GM19452 (cell line): ENCODE measurements at regions not wholly inside any gene's neighbourhood (a gene's known extent, or its start where the extent isn't known, plus 50 kb on each side); places are given as distances from the start of the nearest gene placed in this dataset.

Experiments
- ATAC-seq: cut with Tn5 transposase; IDR thresholded peaks from one replicate; pipeline ENCODE4 v1.9.1; 2021; ENCODE audit not compliant: unreplicated experiment

DNA sequence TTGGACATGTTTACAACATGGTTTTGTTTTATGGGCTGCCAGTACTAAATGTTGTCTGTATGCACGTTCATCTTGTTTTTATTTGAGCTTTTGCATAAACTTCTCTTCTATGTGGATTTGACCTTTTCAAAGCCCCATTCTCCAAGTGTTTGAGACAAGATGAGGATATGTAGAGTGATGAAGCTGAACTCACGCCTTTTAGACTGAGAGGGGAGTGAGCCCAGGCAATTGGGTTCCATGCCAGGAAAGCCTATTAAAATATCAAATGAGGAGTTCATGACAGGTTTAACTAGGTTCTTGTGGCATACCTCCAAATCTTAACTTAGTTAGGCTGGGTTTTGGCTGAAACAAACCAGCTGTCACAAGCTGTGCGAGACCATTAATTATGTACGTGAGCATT lies 170.4 kb upstream of the LDB2 start:
- no peak for ATAC-seq

DNA sequence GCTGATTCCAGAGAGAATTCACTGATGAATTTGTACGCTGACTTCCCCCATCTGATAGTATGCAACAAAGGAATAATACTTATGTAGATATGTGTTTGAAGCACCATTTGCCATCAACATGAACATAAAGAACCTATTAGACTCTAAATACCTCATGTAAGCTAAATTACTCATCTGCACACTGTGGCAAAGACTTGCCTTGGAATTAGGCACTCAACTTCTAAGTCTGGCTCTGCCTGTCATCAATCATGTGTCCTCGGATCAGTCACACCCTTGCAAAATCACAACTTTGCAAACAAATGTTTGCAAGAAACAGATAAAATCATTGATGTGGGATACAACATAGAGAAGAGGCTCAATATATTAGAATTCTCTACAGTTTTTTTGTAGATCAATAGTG lies 169.9 kb upstream of the LDB2 start:
- ATAC-seq, result no peak

DNA sequence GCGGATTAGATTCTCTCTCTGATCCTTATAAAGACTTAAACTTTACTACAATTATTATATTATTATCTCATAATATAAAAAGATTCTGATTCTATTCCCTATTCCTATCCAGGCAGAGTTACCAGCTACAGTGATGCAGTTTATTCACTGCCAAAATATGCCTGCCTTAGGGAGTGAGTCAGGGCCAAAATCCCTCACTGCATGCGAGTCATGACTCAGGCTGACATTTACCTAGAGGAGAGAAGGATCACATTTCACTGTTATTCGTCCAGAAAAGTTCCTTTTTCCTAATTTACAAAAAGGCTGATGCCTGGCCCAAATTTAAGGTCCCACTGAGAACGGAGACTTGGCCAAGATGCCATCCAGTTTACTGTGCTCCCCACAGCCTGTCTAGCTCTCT lies 168.5 kb upstream of the LDB2 start:
- no peak for ATAC-seq

DNA sequence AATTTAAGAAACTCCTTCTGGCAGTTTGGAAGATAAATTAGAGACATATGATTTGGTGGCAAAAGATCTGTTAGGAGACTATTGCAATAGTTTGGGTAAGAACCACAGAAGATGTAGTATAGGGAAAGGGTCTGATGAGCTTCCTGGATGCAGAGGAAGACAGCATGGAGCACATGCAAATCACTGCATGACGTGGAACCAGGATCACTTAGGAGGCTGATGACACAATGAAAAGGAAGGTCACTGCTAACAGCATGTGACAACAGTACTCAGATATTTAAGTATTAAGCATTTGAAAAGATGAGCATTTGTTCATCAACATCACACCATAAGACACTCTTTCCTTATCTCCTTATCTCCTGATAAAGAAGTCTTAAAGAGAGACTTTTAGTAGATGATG lies 167.8 kb upstream of the LDB2 start:
- no peak for ATAC-seq

DNA sequence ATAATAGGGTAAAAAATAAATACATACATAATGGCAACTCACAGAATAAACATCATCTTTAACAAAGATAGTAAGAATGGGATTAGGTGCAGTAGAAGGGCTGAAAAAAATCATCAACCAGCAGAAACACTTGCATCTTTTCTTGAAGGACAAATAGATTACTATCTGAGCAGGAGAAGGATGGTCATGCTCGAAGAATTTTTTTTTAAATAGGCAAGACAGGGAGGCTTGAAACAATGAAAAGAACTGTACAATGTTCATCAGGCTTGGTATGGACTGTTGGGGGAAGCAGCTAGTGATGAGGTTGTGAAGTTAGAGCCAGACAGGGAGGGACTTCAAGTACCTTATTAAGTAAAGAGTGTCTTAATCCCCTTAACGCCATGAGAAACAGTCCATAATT lies 167.4 kb upstream of the LDB2 start:
- ATAC-seq, result no peak

DNA sequence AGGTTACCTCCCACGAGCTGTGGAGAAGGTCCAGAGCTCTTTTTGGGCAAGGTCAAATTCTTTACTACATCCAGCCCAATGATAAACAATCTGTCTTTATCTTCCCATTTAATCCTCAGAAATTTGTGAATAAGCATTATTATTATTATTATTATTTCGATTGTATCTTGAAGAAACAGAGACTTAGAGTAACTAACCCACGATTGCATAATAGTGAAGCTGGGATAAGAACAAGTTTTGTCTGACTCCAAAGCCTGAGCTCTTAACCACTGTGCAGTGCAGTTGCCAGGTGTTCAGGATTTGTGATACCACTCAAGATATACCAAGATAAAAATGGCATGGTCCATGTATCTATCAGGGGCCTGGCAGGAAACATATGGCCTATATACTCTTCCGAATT lies 166.5 kb upstream of the LDB2 start:
- ATAC-seq, result no peak

DNA sequence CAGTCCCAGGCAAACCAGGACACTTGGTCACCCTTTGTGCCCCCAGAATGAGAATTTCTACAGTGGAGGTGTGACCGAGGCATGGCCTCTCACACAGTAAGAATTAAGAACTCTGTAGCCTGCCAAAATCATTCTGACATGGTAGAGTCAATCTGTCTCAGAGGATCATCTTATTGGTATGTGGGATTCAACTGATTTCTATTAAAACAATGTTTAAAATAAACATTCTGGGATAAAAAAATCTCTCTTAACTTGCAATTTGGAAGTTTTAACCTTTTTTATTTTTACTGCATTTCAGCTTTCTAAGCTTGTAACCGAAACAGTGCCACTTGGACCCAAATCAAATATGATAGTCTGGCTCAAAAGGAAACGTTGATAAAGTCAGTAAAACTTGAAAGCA lies 165.4 kb upstream of the LDB2 start:
- no peak for ATAC-seq

DNA sequence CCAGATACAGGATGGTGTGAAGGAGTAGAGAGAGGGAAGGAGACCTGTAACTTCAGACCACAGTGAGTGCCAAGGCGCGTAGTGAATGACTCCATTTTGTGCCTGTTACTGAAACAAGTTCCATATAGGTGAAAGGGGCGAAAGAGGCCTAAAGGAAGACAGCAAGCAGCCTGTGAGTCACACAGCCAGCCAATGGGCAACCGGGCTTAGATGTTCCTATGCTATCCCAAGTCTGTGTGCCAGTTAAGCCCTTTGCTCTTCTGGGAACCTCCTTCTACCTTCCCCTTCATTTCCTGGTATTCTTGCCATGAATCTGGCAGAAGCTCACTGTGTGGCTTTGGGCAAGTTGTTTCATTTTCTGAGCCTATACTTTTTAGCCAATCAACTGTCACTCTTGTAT lies 161.8 kb upstream of the LDB2 start:
- ATAC-seq, result no peak

DNA sequence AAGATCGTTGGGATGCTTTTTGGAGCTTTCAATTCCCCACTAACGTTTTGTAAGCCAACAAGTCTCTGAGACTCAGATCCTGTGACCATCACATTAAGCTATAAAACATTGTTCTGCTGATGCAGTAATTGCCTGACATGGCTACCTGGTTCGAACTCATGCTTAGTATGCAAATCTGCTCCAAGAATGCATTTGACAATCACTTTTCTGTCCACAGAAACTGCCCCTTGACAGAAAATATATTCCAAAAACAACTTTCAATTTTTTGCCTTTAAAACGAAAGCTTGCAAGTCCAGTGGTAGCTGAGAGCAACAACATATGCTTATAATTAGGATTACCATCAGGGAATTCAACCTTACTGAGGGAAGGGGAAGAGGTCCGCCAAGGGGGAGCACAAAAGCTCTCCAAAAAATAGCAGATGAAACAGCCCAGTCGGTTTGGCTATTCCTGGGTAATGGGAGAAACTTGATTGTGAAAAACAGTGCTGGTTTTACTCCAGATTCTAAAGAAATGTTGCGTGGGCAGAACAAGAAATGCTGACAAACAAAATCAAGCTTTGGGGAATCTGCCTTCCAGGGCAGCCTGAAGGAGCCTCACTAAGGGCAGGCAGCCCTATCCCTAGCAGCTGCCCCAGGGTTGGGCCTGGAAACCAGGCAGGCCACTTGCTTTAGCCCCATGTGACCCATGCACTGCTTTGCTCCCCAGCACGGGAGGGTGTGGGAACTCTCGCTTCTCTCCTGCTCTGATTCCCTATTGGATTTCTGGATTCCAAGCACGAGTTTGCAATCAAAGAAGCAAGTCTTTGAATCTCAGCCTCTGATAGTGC lies 160.7 kb upstream of the LDB2 start:
- no peak for ATAC-seq

DNA sequence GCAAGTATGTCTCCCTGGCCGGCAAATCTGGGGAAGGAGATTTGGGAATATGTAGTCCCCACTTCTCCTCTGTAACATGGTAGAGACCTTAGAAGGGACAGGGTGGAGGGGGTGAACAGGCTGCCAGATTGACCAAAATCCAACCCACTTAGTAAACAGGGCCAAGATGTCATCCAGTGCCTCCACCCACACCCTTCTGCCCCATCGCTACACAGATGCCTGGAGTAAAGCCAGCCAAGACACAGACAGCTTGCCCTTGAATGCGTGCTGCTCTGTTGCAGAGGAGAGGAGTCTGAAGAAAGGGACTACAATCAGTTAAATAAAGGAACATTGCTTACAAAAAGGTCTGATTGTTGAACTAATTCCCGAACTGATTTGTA lies 160.1 kb upstream of the LDB2 start:
- no peak for ATAC-seq

DNA sequence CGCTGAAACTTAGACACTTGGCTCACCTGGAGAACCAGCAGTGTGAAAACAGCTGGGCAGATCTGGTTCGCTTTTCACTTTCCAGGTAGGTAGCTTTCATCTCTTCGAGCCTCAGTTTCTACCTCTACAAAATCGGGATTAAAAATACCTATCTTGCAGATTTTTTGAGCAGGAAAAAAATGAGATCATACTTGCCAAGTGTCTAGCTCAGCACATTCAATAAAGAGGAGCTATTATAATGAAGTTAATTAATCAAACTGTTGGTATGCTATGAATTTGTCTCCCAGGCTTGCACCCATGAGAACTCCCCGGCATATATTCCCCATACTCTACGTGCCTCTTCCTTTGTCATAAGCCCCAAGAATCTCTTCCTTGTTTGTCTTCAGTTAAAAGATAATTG lies 158.6 kb upstream of the LDB2 start:
- no peak for ATAC-seq

DNA sequence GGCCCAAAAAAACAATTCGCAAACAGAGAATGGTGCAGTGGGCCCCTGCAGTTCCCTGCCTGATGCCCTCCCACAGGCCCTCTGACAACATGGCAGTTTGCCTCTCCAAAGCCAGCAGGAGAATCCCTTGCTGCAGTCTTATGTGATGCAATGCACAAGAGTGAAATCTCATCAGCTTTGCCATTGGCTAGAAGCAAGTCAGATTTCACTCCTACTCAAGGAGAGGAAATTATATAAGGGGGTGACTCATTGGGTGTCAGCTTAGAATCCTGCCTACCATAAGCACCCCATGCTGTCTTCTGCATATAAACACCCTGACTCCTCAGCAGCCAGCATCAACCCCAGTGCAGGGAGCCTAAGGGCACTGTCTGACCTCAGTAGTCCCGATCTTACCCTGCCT lies 157.3 kb upstream of the LDB2 start:
- no peak for ATAC-seq

DNA sequence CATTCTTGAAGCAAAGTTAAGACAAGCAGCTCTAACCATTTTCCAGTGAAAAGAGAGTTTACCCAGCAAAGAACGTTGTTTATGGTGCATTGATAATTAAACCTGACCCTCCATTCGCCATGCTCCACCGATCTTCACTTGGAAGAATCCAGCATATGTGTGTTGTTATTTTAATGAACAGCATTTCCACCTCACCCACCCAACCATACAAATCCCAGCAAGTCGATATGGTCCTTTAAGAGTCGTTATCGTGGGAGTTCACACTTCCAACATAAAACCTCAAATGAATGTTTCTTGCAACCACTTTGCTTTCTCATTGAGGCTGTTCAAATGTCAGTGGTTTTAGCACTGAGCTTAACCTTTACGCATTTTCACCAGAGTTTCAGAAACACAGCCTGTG lies 147.4 kb upstream of the LDB2 start:
- no peak for ATAC-seq

DNA sequence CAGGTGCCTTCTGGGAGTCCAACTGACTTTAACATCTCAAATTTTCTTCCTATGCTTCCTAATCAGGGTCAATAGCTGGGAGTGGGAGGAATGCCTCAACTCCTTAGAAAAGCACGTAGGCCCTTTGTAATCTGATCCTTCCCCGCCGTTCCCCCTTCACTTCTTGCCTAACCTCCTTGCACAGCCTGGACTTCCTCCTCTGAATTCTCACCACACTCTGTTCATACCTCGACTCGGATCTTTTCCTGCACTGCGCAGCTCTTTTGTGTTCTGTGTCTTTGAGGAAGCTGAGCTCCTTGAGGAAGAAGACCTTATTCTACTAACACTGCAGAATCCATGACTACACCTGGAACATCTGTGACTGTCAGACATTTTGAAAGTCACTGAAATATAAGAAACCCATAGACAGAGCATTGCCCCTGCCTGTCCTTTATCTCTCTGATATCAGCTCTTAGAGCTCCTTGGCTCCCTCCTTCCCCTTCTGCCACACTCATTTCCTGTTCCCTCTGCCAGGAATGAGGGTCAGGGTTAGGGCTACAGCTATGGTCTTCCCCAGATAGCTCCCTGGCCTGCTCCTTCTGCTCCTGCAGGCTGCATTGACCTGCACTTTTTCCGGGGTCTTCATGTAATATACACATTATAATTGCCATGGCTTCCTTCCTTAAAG lies 140.2 kb upstream of the LDB2 start:
- no peak for ATAC-seq

DNA sequence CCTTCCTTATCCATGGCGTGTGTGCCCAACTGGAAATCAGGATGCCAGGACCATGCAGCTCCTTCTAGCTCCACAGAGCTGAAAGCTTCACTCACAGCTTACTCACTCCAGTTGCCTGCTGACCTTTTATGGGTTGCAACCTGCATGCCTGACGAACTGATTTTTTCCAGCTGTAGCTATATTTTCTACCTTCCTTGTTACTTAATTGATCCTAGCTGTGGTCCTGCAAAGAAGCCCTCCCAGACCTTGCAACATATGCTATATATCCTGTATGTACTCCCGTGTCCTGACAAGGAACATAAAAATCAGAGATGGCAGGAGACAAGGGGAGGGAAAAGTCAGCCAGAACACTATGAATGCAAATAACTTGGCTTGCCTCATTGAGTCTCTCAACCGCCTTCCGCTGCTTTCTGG lies 135.3 kb upstream of the LDB2 start:
- ATAC-seq, result no peak

DNA sequence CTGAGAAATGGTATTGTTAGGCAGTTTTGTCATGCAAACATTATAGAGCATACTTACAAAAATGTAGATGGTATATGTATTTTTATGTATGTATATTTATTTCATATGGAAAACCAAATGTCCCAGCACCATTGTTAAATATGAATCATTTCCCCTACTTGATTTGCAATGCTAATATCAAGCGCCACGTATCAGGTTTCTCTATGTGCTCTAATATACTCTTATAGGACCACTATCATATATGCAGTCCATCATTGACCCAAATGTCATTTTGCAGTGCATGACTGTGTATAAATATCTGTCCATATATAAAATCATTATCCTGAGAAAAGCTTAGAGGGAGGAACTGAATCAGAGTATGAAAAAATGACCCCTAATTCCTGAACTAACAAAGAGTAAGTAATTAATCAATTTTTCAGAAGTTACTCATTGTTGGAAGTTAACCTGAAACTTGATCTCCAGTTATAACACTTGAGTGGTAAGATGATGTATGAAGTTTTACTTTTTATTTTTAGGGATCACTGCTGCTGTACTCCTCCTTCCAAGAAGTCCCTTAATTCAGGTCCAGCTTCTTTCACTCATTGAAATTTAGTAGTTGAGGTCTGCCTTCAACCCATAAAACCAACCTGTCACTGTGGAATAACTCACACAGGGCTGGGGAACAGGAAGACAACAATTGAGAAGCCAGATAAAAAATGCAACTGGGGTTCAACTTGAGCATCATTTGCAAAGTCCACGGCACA lies 134.8 kb upstream of the LDB2 start:
- no peak for ATAC-seq

DNA sequence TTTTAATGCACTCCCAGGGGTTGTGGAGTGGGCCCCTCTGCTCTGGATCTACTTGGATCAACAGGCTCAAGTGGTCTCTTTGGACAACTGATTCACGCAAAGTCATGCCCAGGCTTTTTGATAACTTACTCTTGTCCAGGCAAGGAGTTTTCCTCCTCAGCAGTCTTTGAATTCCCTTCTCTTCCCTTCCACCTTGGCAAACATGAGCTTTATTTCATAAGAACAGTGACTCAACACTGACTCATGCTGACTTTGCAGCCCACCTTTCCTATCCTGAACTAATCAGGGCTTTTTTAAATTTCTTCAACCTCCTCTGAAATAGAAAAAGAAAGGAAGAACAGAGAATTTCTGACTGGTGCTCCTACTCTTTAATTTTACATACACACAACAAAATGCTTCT lies 132.1 kb upstream of the LDB2 start:
- ATAC-seq, result no peak

DNA sequence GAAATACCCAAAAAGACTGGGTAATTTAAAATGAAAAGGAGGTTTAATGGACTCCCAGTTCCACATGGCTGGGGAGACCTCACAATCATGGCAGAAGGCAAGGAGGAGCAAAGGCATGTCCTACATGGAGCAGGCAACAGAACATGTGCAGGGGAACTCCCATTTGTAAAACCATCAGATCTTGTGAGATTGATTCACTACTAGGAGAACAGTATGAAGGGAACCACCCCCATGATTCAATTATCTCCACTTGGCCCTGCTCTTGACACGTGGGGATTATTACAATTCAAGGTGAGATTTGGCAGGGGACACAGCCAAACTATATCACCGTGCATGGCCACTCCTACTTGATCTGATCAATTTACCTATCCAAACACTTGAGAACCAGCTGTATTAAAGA lies 131.5 kb upstream of the LDB2 start:
- no peak for ATAC-seq

DNA sequence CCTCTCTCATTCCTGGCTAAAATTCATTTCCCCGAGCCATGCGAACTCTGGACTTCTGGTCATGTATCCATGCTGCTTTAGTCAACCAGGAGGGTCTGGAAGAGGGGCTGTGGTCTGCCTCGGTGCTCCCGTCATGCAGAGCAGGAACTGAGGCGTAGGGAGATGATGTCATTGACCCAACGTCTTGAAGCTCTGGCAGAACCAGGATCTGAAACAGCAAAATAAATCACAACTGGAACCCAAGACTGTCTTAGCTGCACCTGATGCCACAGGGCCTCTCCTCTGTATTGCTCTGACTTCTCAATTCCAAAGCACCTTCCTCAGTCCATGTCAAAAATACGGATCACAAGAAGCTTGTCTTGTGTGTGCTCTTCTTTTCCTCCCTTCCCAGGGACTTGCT lies 131.0 kb upstream of the LDB2 start:
- ATAC-seq, result no peak

DNA sequence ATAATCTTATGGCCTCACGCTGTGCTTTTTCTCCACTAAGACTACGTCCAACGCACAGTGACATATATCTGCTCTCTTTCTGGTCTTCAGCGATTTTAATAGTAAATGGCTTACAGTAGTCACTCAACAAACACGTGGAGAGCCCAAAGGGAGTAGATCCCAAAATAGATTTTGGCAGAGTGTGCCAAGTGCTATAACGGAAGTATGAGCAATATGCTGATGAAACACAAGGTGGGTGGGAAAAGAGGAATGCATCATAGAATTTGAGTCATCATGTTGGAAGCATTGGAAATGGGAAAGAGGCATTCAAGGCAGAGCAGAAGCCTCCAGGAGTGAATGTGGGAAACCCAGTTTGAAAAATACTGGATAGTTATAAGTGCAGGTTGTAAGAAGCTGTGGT lies 129.1 kb upstream of the LDB2 start:
- ATAC-seq, result no peak

DNA sequence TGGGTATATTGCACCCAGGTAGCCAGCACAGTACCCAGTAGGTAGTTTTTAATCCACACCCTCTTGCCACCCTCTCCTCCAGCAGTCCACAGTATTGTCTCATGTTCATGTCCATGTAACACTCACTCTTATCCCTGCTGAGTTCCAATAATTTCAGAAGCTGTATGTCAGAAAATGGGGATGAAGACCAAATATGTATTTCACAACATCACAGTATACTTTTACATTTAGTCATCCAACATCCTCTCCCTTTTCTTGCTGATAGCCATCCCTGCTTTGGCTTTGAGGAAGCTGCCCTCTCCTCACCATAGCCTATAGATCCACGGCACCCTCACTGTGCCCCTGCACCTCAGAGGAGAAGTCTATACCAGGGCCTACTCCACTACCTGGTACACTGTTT lies 126.0 kb upstream of the LDB2 start:
- no peak for ATAC-seq

DNA sequence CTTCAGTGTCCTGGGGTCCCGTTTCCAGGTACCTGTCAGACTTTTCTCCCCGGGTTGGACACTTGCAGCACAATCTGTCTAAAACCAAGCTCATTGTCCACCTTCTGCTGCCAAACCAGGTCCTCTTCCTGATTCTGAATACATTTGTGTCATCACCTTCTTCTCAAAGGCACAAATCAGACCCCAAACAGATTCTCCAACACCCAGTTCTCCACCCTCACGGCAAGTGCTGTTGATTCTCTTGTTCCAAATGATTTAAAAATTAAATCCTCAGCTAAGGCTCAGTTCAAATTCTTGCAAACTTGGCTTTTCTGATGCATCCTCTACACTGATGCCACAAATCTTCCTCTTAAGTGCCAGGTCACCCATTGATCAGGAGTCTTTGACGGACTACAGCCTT lies 122.5 kb upstream of the LDB2 start:
- ATAC-seq, result no peak
